ENCODE measurements at regions not wholly inside any gene's neighbourhood (a gene's known extent, or its start where the extent isn't known, plus 50 kb on each side); places are given as distances from the start of the nearest gene placed in this dataset.

DNA sequence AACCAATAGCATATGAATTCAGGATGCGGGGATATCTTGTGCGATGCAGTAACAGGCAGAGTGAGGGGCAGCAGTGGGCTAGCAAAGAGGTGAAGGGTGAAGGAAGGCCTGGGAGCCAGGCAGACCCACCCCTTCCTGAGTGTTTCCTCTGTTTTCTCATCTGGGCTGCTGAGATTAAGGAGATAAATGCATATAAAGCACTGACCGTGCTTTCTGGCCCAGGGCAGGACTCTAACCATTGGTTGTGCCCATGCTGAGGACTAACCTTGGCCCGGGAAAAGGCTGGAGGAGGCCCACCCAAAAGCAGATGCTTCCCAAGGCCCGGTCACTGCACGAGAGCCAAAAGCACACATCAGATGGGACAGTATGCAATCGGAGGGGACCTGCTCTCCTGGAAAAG is 87.6 kb downstream of the PSMG1 start:
- no TSS peak for BruUV-seq (replicated peaks)
- Histone ChIP-seq H3K9me3 (ENCODE audit: control insufficient read depth, insufficient read depth, low read depth, low read length) (no peaks in the 10 kb centered on the region), H3K4me1 (ENCODE audit: control insufficient read depth, insufficient read depth, low read length) (no peaks in the 10 kb centered on the region), H3K27me3 (ENCODE audit: control insufficient read depth, insufficient read depth, low read length) (no peaks in the 10 kb centered on the region), H3K4me3 (ENCODE audit: low read depth in 2 of 2, low read length in 2 of 2) (no peak overlapping the region), H3K36me3 (ENCODE audit: control insufficient read depth, insufficient read depth, low read length) (no peaks in the 10 kb centered on the region), H3K27ac (ENCODE audit: low read length) (no peak overlapping the region)
- ChIA-PET POLR2A (no interaction called here), CTCF (no interaction called here)
- no peak for TF ChIP-seq SIN3A (IDR thresholded peaks at IDR 0.05; ENCODE audit: borderline replicate concordance, insufficient read depth, low read depth, low read length)
- ATAC-seq, result no peak
- in situ Hi-C loops (cut with HindIII; ENCODE audit: low pct_unique_long_range_greater_than_20kb, low sequenced_read_pairs), result no loop called here
- intact Hi-C loops (cut with micrococcal nuclease; ENCODE audit: unreplicated experiment), result no loop called here
- no peak for DNase-seq (ENCODE audit: low read depth, low spot score)

GRCh38 chr21:39094847-39095579 is 88.2 kb downstream of the PSMG1 start:
- intact Hi-C loops (cut with micrococcal nuclease; ENCODE audit: unreplicated experiment), result no loop called here
- Histone ChIP-seq H3K4me3 (ENCODE audit: low read depth in 2 of 2, low read length in 2 of 2) (no peak overlapping the region), H3K9me3 (ENCODE audit: control insufficient read depth, insufficient read depth, low read depth, low read length) (no peaks in the 10 kb centered on the region), H3K4me1 (ENCODE audit: control insufficient read depth, insufficient read depth, low read length) (no peaks in the 10 kb centered on the region), H3K36me3 (ENCODE audit: control insufficient read depth, insufficient read depth, low read length) (no peaks in the 10 kb centered on the region), H3K27me3 (ENCODE audit: control insufficient read depth, insufficient read depth, low read length) (no peaks in the 10 kb centered on the region), H3K27ac (ENCODE audit: low read length) (no peak overlapping the region)
- CTCF ChIA-PET, result no interaction called here
- no TSS peak for BruUV-seq (replicated peaks)
- no peak for DNase-seq (ENCODE audit: low read depth, low spot score)
- in situ Hi-C loops (cut with HindIII; ENCODE audit: low pct_unique_long_range_greater_than_20kb, low sequenced_read_pairs), result no loop called here
- no peak for ATAC-seq
- TF ChIP-seq TCF7L2 (IDR thresholded peaks at IDR 0.05; ENCODE audit: low read depth, low read length) (no peak), POLR2AphosphoS5 (IDR thresholded peaks at IDR 0.05; ENCODE audit: low read depth, low read length) (no peak), SIN3A (IDR thresholded peaks at IDR 0.05; ENCODE audit: borderline replicate concordance, insufficient read depth, low read depth, low read length) (no peak), REST (IDR thresholded peaks at IDR 0.05; ENCODE audit: insufficient read depth in 1 of 2, low read depth in 2 of 2, low read length in 1 of 2) (no peak)
- TF ChIP-seq, protein P1, sequence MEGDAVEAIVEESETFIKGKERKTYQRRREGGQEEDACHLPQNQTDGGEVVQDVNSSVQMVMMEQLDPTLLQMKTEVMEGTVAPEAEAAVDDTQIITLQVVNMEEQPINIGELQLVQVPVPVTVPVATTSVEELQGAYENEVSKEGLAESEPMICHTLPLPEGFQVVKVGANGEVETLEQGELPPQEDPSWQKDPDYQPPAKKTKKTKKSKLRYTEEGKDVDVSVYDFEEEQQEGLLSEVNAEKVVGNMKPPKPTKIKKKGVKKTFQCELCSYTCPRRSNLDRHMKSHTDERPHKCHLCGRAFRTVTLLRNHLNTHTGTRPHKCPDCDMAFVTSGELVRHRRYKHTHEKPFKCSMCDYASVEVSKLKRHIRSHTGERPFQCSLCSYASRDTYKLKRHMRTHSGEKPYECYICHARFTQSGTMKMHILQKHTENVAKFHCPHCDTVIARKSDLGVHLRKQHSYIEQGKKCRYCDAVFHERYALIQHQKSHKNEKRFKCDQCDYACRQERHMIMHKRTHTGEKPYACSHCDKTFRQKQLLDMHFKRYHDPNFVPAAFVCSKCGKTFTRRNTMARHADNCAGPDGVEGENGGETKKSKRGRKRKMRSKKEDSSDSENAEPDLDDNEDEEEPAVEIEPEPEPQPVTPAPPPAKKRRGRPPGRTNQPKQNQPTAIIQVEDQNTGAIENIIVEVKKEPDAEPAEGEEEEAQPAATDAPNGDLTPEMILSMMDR (IDR thresholded peaks at IDR 0.05), result no peak
- POLR2A ChIA-PET, result no interaction called here

DNA sequence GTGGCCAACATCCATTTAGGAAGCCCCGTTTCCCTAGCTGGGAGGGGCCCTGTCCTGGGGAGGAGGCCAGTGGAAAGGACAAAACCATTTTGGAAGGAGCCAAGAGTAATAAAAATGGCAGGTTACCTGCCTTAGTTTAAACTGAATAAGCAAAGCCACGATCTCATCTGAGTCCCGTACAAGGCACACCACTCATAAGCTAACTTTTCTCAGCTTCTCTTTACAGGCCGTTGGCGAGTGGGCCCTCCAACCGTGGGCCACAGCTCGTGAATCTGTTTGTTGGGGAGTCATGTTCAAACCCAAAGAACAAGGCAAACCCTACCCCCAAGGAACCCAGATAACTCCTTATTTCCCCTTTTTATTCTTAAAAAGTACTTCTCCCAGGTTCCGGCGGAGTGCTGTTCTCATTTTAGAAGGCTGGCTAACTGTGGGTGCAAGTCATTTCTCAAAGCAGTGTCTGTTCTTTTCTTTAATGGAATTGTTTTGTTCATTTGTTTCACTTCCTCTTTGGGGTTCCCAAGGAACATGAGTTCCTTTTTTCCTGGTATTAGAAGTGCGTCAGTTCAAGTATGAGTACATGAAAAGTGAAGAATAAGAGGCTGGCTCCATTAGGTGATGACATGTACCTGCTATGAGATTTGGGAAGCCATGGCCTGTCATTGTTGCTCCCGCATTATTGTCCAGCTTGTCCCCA is 89.0 kb downstream of the PSMG1 start:
- no TSS peak for BruUV-seq (replicated peaks)
- in situ Hi-C loops (cut with HindIII; ENCODE audit: low pct_unique_long_range_greater_than_20kb, low sequenced_read_pairs), result no loop called here
- H3K27ac ChIP-seq (ENCODE audit: low read length), result no peak overlapping the region
- no peaks in the 10 kb centered on the region for H3K4me1 ChIP-seq (ENCODE audit: control insufficient read depth, insufficient read depth, low read length)
- no peak overlapping the region for H3K4me3 ChIP-seq (ENCODE audit: low read depth in 2 of 2, low read length in 2 of 2)
- ATAC-seq, result no peak
- ChIA-PET POLR2A (no interaction called here), CTCF (no interaction called here)
- TF ChIP-seq SIN3A (IDR thresholded peaks at IDR 0.05; ENCODE audit: borderline replicate concordance, insufficient read depth, low read depth, low read length) (no peak), POLR2AphosphoS5 (IDR thresholded peaks at IDR 0.05; ENCODE audit: low read depth, low read length) (no peak), TCF7L2 (IDR thresholded peaks at IDR 0.05; ENCODE audit: low read depth, low read length) (no peak), REST (IDR thresholded peaks at IDR 0.05; ENCODE audit: insufficient read depth in 1 of 2, low read depth in 2 of 2, low read length in 1 of 2) (no peak)
- TF ChIP-seq, protein P1 (IDR thresholded peaks at IDR 0.05), result no peak
- H3K36me3 ChIP-seq (ENCODE audit: control insufficient read depth, insufficient read depth, low read length), result no peaks in the 10 kb centered on the region
- DNase-seq (ENCODE audit: low read depth, low spot score), result no peak
- H3K9me3 ChIP-seq (ENCODE audit: control insufficient read depth, insufficient read depth, low read depth, low read length), result no peaks in the 10 kb centered on the region
- no peaks in the 10 kb centered on the region for H3K27me3 ChIP-seq (ENCODE audit: control insufficient read depth, insufficient read depth, low read length)
- intact Hi-C loops (cut with micrococcal nuclease; ENCODE audit: unreplicated experiment), result no loop called here
